ENCODE measurements at regions not wholly inside any gene's neighbourhood (a gene's known extent, or its start where the extent isn't known, plus 50 kb on each side); places are given as distances from the start of the nearest gene placed in this dataset.

- no peak for DNase-seq
These were observed 174.5 kb upstream of the PRNP start for GRCh38 chr20:4511776-4512175.

- DNase-seq, result no peak
These were observed 176.3 kb upstream of the PRNP start for GRCh38 chr20:4509825-4510522.

- no peak for DNase-seq
These were observed 177.5 kb upstream of the PRNP start for GRCh38 chr20:4508773-4509172.

DNA sequence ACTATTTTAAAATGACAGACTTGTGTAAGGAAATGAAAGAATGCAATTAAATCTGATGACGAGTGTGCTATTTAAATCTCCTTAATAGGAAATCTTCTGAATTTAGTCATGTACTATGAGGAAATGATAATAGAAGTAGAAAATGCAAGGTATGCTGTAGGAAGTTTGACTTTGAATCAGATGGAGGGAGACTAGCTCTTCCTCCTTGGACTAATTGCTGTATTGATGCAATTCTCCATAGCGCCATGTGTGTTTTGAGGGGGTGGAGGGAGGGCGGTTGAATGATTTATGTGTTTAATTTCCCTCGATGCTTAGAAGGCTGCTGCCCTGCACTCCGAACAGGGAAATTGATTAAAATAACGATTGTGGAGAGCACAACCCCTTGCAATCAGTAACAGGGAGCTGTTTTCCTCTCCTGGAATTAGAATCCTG, 179.0 kb upstream of the PRNP start:
- no peak for DNase-seq

DNA sequence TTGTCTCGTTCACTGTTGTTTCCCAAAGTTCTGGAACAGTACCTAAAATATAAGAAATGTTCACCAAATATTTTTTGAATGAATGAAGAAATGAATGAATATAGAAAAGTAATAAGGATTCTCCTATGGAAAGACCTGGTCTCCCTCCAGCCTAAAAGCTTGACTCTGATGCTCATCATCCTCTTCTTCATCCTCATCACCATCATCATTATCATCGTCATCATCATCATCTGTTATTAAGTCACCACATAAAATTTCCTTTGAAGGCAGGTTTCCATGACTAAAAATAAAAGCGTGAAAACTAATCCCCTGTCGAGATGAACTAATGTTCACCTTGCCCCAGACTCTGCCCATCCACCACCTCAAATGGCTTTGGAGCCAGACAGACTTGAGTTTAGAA, 181.4 kb upstream of the PRNP start:
- DNase-seq, result no peak

GRCh38 chr20:4502756-4503155, 183.5 kb upstream of the PRNP start:
- DNase-seq, result no peak

- no peak for DNase-seq
These were observed 192.9 kb upstream of the PRNP start for GRCh38 chr20:4493386-4493785.

GRCh38 chr20:4491643-4492042, 194.6 kb upstream of the PRNP start:
- DNase-seq, result no peak

GRCh38 chr20:4490606-4491280, 195.5 kb upstream of the PRNP start:
- no peak for DNase-seq

DNA sequence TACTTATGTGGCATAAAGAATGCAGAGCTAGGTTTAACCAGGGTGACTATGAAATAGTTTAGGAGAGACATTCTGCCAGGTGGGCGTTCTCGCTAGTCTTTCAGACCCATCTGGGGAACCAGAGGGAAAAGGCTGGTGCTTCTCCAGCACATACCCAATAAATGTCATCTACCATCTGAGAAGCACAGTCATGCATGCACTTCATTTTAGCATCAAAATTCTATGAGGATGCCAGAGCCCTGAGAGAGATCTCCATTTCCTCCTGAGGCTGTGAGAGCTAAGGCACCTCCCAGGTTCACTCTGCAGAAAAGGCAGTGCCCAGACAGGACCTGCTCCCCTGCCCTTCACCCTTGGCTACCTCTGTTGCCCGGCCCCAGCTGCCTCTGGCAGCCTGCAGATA, 196.2 kb upstream of the PRNP start:
- DNase-seq, result no peak

DNA sequence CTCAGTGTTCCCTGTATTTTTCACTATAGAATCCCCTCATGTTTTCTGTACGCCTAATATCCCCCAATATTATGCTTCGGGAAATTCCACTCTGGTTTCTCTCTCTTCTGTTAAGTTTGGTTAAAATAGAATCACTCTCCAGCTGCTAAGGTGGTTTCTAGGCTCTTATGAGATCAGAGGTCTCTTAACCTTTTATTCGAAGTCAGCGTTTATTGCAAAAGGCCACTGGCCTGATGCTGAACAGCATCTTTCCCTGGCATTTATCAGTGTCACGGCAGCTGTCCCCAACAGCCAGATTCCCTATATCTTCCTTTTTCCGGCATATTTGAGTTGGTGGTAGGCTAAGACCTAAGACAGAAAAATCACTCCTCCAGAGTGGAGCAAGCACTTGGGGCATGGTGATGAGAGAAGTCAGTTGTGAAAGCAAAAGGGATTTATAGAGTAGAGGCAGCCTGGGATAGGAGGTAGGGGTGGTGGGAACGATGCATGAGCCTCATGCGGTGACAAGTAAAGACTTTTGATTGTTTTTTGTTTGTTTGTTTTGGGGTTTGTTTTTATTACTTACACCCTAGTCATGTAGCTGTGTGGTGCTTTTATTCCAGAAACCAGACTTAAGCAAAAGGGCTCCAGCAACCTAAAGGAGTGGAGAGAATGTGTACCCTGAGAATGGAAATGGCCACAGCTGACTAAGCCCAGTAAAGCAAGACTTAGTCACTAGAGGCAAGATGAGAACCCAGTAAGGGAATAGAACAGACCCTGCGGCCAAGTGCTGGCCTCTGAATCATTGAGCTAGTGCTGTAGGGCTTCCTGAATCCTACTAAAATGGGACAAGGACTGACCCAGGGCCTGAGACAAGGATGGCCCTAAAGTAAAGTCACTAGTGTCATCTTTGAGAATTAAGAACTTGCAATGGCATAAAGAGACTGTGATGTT, 197.6 kb upstream of the PRNP start:
- no peak for DNase-seq

- no peak for DNase-seq
These were observed 201.8 kb upstream of the PRNP start for GRCh38 chr20:4484379-4484997.

DNA sequence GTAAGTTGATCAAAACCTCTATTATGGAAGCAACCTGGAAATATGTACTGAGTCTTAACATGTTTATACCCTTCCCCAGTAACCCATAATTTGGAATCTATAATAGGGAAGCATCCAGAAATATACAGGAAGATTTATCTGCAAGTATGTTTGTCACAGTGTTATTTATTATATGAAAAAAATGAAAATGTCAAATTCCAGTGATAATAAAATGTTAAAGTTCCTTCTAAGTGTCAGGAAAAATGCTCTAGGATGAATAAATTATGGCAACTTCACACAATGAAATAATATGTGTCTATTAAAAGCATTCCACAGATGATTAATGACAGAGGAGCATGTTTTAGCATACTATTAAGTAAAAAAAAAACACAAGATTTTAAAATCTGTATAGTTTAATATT, 202.3 kb upstream of the PRNP start:
- DNase-seq, result no peak

DNA sequence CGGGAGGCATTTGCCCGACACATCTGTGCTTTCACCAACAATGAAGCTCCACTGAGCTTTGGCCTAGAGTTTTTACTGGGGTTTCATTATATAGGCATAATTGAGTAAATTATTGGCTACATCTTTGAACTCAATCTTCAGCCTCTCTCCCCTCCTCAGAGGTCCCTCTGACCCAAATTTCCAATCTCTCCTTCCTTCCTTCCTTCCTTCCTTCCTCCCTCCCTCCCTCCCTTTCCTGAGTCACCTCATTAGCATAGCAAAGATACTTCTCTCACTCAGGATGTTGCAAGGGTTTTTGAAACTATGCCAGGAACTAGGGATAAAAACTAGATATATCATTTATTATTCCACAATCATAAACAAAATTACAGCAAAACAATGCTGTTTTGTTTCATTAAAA, 202.8 kb upstream of the PRNP start:
- no peak for DNase-seq

- DNase-seq, result no peak
These were observed 206.2 kb upstream of the PRNP start for GRCh38 chr20:4480104-4480503.

- no peak for DNase-seq
These were observed 209.3 kb upstream of the PRNP start for GRCh38 chr20:4476903-4477500.

GRCh38 chr20:4472906-4473305, 213.3 kb upstream of the PRNP start:
- no peak for DNase-seq

- DNase-seq, result no peak
These were observed 215.0 kb upstream of the PRNP start for GRCh38 chr20:4471221-4471620.

DNA sequence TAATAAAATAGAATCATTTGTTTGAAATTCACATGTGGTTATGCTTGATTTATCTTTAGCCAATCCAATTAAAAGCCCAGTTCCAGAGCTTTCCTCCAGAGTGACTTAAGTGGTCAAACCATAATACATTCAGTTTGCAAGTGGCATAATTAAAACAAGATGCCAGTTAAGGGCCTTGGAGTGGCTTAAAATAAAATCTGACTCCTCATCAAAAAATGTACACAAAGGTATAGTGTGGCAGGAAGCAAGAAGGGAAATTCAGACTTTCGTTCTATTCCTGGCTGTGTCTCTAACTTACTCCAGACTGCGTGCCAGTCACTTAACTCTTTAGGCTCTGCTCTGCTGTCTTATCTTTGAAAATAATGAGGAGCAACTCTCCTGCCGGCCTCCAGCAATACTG, 215.9 kb upstream of the PRNP start:
- no peak for DNase-seq

DNA sequence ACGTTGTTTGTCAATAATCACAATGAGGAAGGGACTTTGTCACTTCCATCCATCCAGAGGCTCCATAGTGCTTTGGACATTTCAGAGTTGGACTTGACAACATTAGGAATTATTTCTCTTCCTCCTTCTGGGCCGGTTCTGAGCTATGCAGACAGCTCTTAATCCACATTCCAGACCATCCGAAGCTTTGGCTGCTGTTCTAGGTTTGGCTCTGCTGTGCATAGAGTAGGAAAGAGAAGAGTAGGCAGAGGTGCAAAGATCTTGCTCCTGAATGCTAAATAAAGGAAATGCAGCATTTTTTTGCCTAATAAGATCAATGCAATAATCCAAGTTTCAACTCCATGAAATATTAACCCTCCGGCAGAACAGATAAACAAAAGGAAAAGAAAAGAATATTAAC, 216.3 kb upstream of the PRNP start:
- DNase-seq, result no peak

DNA sequence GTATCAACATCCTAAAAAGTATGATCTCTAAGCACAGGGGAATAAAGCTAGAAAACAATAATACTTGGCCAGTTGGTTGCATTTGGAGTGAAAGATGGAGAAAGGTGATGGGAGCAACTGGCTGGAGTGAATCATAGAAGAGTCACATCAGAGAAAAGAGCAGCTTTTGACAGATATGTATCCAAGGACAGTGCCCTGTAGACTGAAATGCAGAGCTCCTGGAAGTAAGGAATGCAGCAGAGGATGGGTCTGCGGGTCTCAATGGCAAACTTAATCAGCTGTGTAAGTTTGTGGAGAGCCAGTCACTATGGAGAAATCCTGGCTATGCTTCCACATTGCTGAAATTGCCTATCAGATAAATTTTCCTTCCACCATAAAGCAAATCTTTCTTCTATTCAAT, 218.1 kb upstream of the PRNP start:
- no peak for DNase-seq

GRCh38 chr20:4465855-4466545, 216.9 kb upstream of the ADRA1D start:
- no peak for DNase-seq
